A549 (cell line): ENCODE measurements at regions not wholly inside any gene's neighbourhood (a gene's known extent, or its start where the extent isn't known, plus 50 kb on each side); places are given as distances from the start of the nearest gene placed in this dataset.

Experiments used
- CBX8 ChIP-seq: fragments of 200-600 bp; sonication (generic); IDR thresholded peaks from 2 replicates; pipeline ENCODE4 v1.6.1; 2016
- CTCF ChIP-seq: fragments of >200 bp; sonication (Bioruptor Twin); formaldehyde crosslinking; IDR thresholded peaks from 3 replicates; pipeline ENCODE4 v1.5.1; 2016
- MAX ChIP-seq: IDR thresholded peaks from 2 replicates; pipeline ENCODE4 v1.6.1; 2012
- POLR2AphosphoS2 ChIP-seq: conservative IDR thresholded peaks from 2 replicates; pipeline ENCODE4 v1.6.1; 2012; ENCODE audit warnings: low read length, improper control_type of control experiment, inconsistent platforms

- TF ChIP-seq MAX: no peak
- no peak for TF ChIP-seq CTCF
- no peak for TF ChIP-seq POLR2AphosphoS2
- no peak for TF ChIP-seq CBX8
These were observed 75.1 kb upstream of the NOL4 start for GRCh38 chr18:34299828-34300227.
